H1 (cell line): ENCODE measurements at regions not wholly inside any gene's neighbourhood (a gene's known extent, or its start where the extent isn't known, plus 50 kb on each side); places are given as distances from the start of the nearest gene placed in this dataset.

Source experiments
- CTCF ChIA-PET: fragments of 300-600 bp; sonication (Branson Sonifier 250); formaldehyde crosslinking; loops from one replicate; lab custom pipeline; 2021; ENCODE audit not compliant: partially characterized antibody; lab: Charles Lee
- POLR2A ChIA-PET: fragments of 300-600 bp; sonication (Branson Sonifier 250); formaldehyde crosslinking; loops from one replicate; lab custom pipeline; 2021; ENCODE audit warnings: inconsistent platforms; ENCODE audit not compliant: partially characterized antibody; lab: Charles Lee
- DNase-seq, 2 experiments: peaks; one replicate each; pipeline versions ENCODE4 v3.0.0 to v3.0.0-alpha.2; 2010 to 2022; ENCODE audit warnings: low spot score in 2 of 2, low read depth in 1 of 2, mixed read lengths in 1 of 2
- FAIRE-seq: peaks from 2 replicates; lab custom pipeline; 2011; peaks lifted over from hg19 to GRCh38; lab: Jason Lieb, UNC
- H2AFZ ChIP-seq: 2 replicates; pipeline ENCODE4 v1.8.1; 2012; ENCODE audit warnings: low read length, inconsistent platforms
- H2AK5ac ChIP-seq: 2 replicates; pipeline ENCODE4 v1.6.1; 2013; ENCODE audit warnings: low read depth, low read length
- H2BK120ac ChIP-seq: replicated peaks from 2 replicates; pipeline ENCODE3; 2013; ENCODE audit warnings: low read depth, low read length, inconsistent platforms
- H2BK12ac ChIP-seq: 2 replicates; pipeline ENCODE4 v1.6.1; 2013; ENCODE audit warnings: low read depth, low read length
- H2BK15ac ChIP-seq: 2 replicates; pipeline ENCODE4 v1.6.1; 2013; ENCODE audit warnings: low read length
- H2BK20ac ChIP-seq: 2 replicates; pipeline ENCODE4 v1.6.1; 2013; ENCODE audit warnings: low read length
- H2BK5ac ChIP-seq: 2 replicates; pipeline ENCODE4 v1.6.1; 2013; ENCODE audit warnings: low read depth, low read length
- H3K14ac ChIP-seq: 2 replicates; pipeline ENCODE4 v1.6.1; 2013; ENCODE audit warnings: inconsistent platforms; ENCODE audit not compliant: insufficient read length
- H3K18ac ChIP-seq: 2 replicates; pipeline ENCODE4 v1.6.1; 2013; ENCODE audit warnings: low read length; ENCODE audit errors: extremely low read depth
- H3K23ac ChIP-seq: 2 replicates; pipeline ENCODE4 v1.6.1; 2013; ENCODE audit warnings: inconsistent platforms; ENCODE audit not compliant: insufficient read length
- H3K23me2 ChIP-seq: 2 replicates; pipeline ENCODE4 v1.6.1; 2013; ENCODE audit warnings: low read depth, low read length
- H3K27ac ChIP-seq: 2 replicates; pipeline ENCODE4 v1.6.1; 2011; ENCODE audit warnings: low read depth, low read length, inconsistent platforms
- H3K27me3 ChIP-seq, 4 experiments: replicated peaks in 1 of 4; 1 replicate in 1 of 4; 2 replicates in 3 of 4; pipeline versions ENCODE4 v1.6.1 to v1.8.1; 2011 to 2013; ENCODE audit warnings: low read length in 3 of 4, mild to moderate bottlenecking in 3 of 4, inconsistent platforms in 2 of 4, mixed read lengths in 2 of 4, moderate library complexity in 1 of 4; ENCODE audit not compliant: control insufficient read depth in 3 of 4, insufficient read depth in 3 of 4; ENCODE audit errors: extremely low read depth in 1 of 4
- H3K36me3 ChIP-seq, 4 experiments: 2 replicates each; pipeline versions ENCODE4 v1.6.1 to v1.8.1; 2011 to 2013; ENCODE audit warnings: mild to moderate bottlenecking in 4 of 4, low read length in 3 of 4, moderate library complexity in 2 of 4, control low read depth in 1 of 4, inconsistent platforms in 1 of 4; ENCODE audit not compliant: insufficient read depth in 4 of 4, control insufficient read depth in 2 of 4
- H3K4ac ChIP-seq: replicated peaks from 2 replicates; pipeline ENCODE3; 2013; ENCODE audit warnings: low read length, low read depth, mixed read lengths, inconsistent platforms; ENCODE audit not compliant: insufficient read length
- H3K4me1 ChIP-seq, 4 experiments: replicated peaks in 1 of 4; 1 replicate in 1 of 4; 2 replicates in 3 of 4; pipeline versions ENCODE4 v1.6.1 to v1.8.1; 2011 to 2013; ENCODE audit warnings: low read length in 3 of 4, inconsistent platforms in 2 of 4, mixed read lengths in 1 of 4; ENCODE audit not compliant: insufficient read depth in 4 of 4, control insufficient read depth in 3 of 4
- H3K4me2 ChIP-seq, 2 experiments: 2 replicates each; pipeline versions ENCODE4 v1.6.1 to v1.8.1; 2011 to 2013; ENCODE audit warnings: low read depth in 2 of 2, low read length in 2 of 2, control low read depth in 1 of 2, inconsistent platforms in 1 of 2, mild to moderate bottlenecking in 1 of 2; ENCODE audit not compliant: insufficient read depth in 1 of 2
- H3K4me3 ChIP-seq, 4 experiments: fragments of 200-600, 300-600 bp in 1 of 4; sonication (generic), shearing (Covaris generic), sonication (Bioruptor Twin) in 1 of 4; 2 replicates each; pipeline versions ENCODE4 v1.5.1 to v1.8.1; 2011 to 2016; ENCODE audit warnings: low read length in 4 of 4, low read depth in 3 of 4, control low read depth in 2 of 4, inconsistent platforms in 2 of 4, mild to moderate bottlenecking in 2 of 4, mixed read lengths in 1 of 4, moderate library complexity in 1 of 4; ENCODE audit not compliant: insufficient read depth in 2 of 4; ENCODE audit errors: extremely low read depth in 1 of 4
- H3K56ac ChIP-seq: replicated peaks from 2 replicates; pipeline ENCODE3; 2013; ENCODE audit warnings: low read depth, mild to moderate bottlenecking, mixed read lengths, low read length, inconsistent platforms; ENCODE audit not compliant: insufficient read length
- H3K79me1 ChIP-seq: 2 replicates; pipeline ENCODE4 v1.6.1; 2013; ENCODE audit warnings: low read depth, low read length, control low read depth
- H3K79me2 ChIP-seq, 2 experiments: 2 replicates each; pipeline versions ENCODE4 v1.6.1 to v1.8.1; 2012 to 2013; ENCODE audit warnings: low read length in 2 of 2, mild to moderate bottlenecking in 2 of 2, inconsistent platforms in 1 of 2; ENCODE audit not compliant: insufficient read depth in 2 of 2, control insufficient read depth in 1 of 2
- H3K9ac ChIP-seq, 4 experiments: replicated peaks in 1 of 4; 1 replicate in 1 of 4; 2 replicates in 3 of 4; pipeline versions ENCODE4 v1.6.1 to v1.8.1; 2011 to 2013; ENCODE audit warnings: low read depth in 3 of 4, low read length in 3 of 4, control low read depth in 2 of 4, mild to moderate bottlenecking in 2 of 4, moderate library complexity in 2 of 4, inconsistent platforms in 1 of 4; ENCODE audit errors: extremely low read depth in 1 of 4
- H3K9me3 ChIP-seq, 2 experiments: 2 replicates each; pipeline versions ENCODE4 v1.6.1 to v1.8.1; 2012 to 2013; ENCODE audit warnings: mild to moderate bottlenecking in 2 of 2, moderate library complexity in 2 of 2, control low read depth in 1 of 2, inconsistent platforms in 1 of 2, low read depth in 1 of 2, low read length in 1 of 2, mixed read lengths in 1 of 2; ENCODE audit not compliant: insufficient read depth in 2 of 2
- H4K20me1 ChIP-seq, 2 experiments: replicated peaks in 1 of 2; 2 replicates each; pipeline versions ENCODE3 to v1.8.1; 2011 to 2013; ENCODE audit warnings: inconsistent platforms in 2 of 2, low read length in 2 of 2, mild to moderate bottlenecking in 1 of 2; ENCODE audit not compliant: insufficient read depth in 2 of 2, control insufficient read depth in 1 of 2
- H4K5ac ChIP-seq: 2 replicates; pipeline ENCODE4 v1.6.1; 2013; ENCODE audit warnings: low read length, low read depth, mixed read lengths, inconsistent platforms; ENCODE audit not compliant: insufficient read length
- H4K8ac ChIP-seq: 2 replicates; pipeline ENCODE4 v1.8.0; 2013; ENCODE audit warnings: mild to moderate bottlenecking, moderate library complexity, low read length, inconsistent platforms; ENCODE audit not compliant: insufficient read depth; ENCODE audit errors: extremely low read depth
- H4K91ac ChIP-seq: replicated peaks from 2 replicates; pipeline ENCODE3; 2013; ENCODE audit warnings: low read length, mixed read lengths, inconsistent platforms; ENCODE audit not compliant: insufficient read length
- CREB1 ChIP-seq: IDR thresholded peaks from 2 replicates; pipeline ENCODE4 v1.6.1; 2012; ENCODE audit warnings: inconsistent platforms
- JUN ChIP-seq: IDR thresholded peaks from 2 replicates; pipeline ENCODE4 v1.6.1; 2011; ENCODE audit warnings: low read depth, mild to moderate bottlenecking, improper control_type of control experiment, low read length
- KDM5A ChIP-seq: fragments of 200-600 bp; IDR thresholded peaks from 2 replicates; pipeline ENCODE4 v1.7.1; 2012; ENCODE audit warnings: mild to moderate bottlenecking, low read length, inconsistent platforms, mixed read lengths
- MAFK ChIP-seq: IDR thresholded peaks from 2 replicates; pipeline ENCODE4 v1.6.1; 2012; ENCODE audit warnings: low read depth, mild to moderate bottlenecking, improper control_type of control experiment, low read length
- SIRT6 ChIP-seq: IDR thresholded peaks from one replicate; pipeline ENCODE4 v1.7.1; 2012; ENCODE audit warnings: low read length, inconsistent platforms
- SIX5 ChIP-seq: IDR thresholded peaks from 2 replicates; pipeline ENCODE4 v1.6.1; 2011; ENCODE audit warnings: mild to moderate bottlenecking, low read depth, low read length
- TBP ChIP-seq: IDR thresholded peaks from 2 replicates; pipeline ENCODE4 v1.6.1; 2011; ENCODE audit warnings: low read depth, low read length, improper control_type of control experiment
- WGBS, 2 experiments: shearing (Covaris generic) in 1 of 2; methylation state at CpG; one replicate each; pipeline versions ENCODE4 v1.1.6 to v1.1.7; 2013 to 2015; ENCODE audit warnings: low lambda C conversion rate in 2 of 2, mixed read lengths in 2 of 2, inconsistent platforms in 1 of 2, low coverage in 1 of 2, missing lambda C conversion rate in 1 of 2; ENCODE audit not compliant: insufficient replicate concordance in 2 of 2, insufficient coverage in 1 of 2, insufficient read length in 1 of 2; ENCODE audit errors: extremely low coverage in 1 of 2, missing lambda C conversion rate in 1 of 2; 5-methylcytosine and 5-hydroxymethylcytosine counted together

DNA sequence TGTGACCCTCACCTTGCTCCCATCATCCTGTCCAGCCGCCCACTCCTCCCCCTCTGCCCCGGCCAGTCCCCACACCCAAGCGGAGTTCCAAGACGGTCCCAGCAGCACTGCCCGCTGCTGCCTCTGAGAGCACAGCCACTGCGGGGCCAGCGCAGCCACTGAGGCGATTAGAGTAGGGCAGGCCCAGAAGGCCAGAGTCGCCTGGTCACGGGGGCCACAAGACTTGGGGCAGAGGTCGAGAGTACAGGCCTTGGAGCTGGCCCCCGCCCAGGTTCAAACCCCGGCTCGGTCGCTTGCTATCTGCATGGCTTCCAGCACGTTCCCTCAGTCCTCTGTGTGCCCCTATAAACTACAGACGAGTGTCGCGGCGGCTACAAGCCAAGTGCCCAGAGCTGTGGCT lies 53.2 kb upstream of the ADRA2C start:
- H3K23me2 ChIP-seq: peaks cover 9% of the 10 kb centered on the region; the same call in 1 of the 2 replicates
- no peak overlapping the region for H4K8ac ChIP-seq
- no peak overlapping the region for H2AFZ ChIP-seq
- H3K56ac ChIP-seq: no peak overlapping the region
- peak overlapping the region; percentile 81; the same call in 1 of the 2 replicates for H2BK15ac ChIP-seq
- no peak overlapping the region for H2BK5ac ChIP-seq
- H3K79me2 ChIP-seq: no peaks in the 10 kb centered on the region
- no peak overlapping the region for H4K5ac ChIP-seq
- no peak overlapping the region for H2BK12ac ChIP-seq
- no peak overlapping the region for H4K91ac ChIP-seq
- H4K20me1 ChIP-seq: peaks cover 0 to 9% of the 10 kb centered on the region in 2 experiments
- WGBS, 2 experiments: 86% methylated on average over 18 of the region's 20 CpGs; no CpG with 5 or more reads in 1 of the 2 experiments
- H3K4me3 ChIP-seq: no peak overlapping the region
- H2AK5ac ChIP-seq: no peak overlapping the region
- H3K4me1 ChIP-seq: no peaks in the 10 kb centered on the region; a peak in 1 of 7 replicates
- no peak overlapping the region for H2BK120ac ChIP-seq
- no peak for FAIRE-seq
- no peak overlapping the region for H3K18ac ChIP-seq
- H2BK20ac ChIP-seq: no peak overlapping the region
- H3K23ac ChIP-seq: no peak overlapping the region
- no peak overlapping the region for H3K4me2 ChIP-seq
- no peak overlapping the region for H3K4ac ChIP-seq
- no peaks in the 10 kb centered on the region; a peak in 1 of 7 replicates for H3K27me3 ChIP-seq
- H3K27ac ChIP-seq: no peak overlapping the region
- no peaks in the 10 kb centered on the region for H3K36me3 ChIP-seq
- ChIA-PET CTCF (interaction anchor here (0.6 to 1.4 kb wide), 5 partner anchors 11 to 182 kb away, joined by 3 to 4 read pairs (median 3); no protein-coding TSS in a partner anchor), POLR2A (interaction anchor here (1.3 kb wide), 1 partner anchor 12 kb away, joined by 4 read pairs; no protein-coding TSS in a partner anchor)
- no peak overlapping the region for H3K14ac ChIP-seq
- H3K9me3 ChIP-seq: no peaks in the 10 kb centered on the region
- no peak for DNase-seq
- no peak overlapping the region for H3K9ac ChIP-seq
- no peaks in the 10 kb centered on the region for H3K79me1 ChIP-seq
- TF ChIP-seq CREB1: no peak
- TF ChIP-seq TBP: no peak
- no peak for TF ChIP-seq JUN
- no peak for TF ChIP-seq SIRT6
- no peak for TF ChIP-seq KDM5A
- TF ChIP-seq SIX5: no peak
- no peak for TF ChIP-seq MAFK
